Lower leg skin (tissue), 4 donors: ENCODE measurements at regions not wholly inside any gene's neighbourhood (a gene's known extent, or its start where the extent isn't known, plus 50 kb on each side); places are given as distances from the start of the nearest gene placed in this dataset.

ENCODE experiments used
- DNase-seq, 2 donors: peaks; one replicate each; pipeline ENCODE4 v3.0.0-alpha.2; 2019; ENCODE audit warnings: low spot score in 2 of 2
- H3K4me3 ChIP-seq: fragments of 200-600 bp; sonication (generic); 2 replicates; pipeline ENCODE4 v1.5.1; 2017; ENCODE audit warnings: mild to moderate bottlenecking, low read depth; ENCODE audit not compliant: poor library complexity, severe bottlenecking
- CTCF ChIP-seq, 3 donors: fragments of 450-650 bp; IDR thresholded peaks; one replicate each; pipeline ENCODE4 v1.5.1; 2016; ENCODE audit warnings: antibody characterized with exemption in 3 of 3, mild to moderate bottlenecking in 3 of 3, moderate library complexity in 2 of 3
- POLR2A ChIP-seq, 2 donors: fragments of 450-650 bp; IDR thresholded peaks; one replicate each; pipeline ENCODE4 v1.6.1; 2016 to 2017; ENCODE audit warnings: antibody characterized with exemption in 2 of 2, mild to moderate bottlenecking in 1 of 2, moderate library complexity in 1 of 2
- WGBS, 2 donors: methylation state at CpG; one replicate each; pipeline ENCODE4 v1.1.5; 2018; 5-methylcytosine and 5-hydroxymethylcytosine counted together
- intact Hi-C: fragments of 100-400 bp; cut with DNase I; formaldehyde crosslinking; loops from one replicate; pipeline ENCODE4 v1.15.0; 2023; ENCODE audit warnings: low total_unique reads

DNA sequence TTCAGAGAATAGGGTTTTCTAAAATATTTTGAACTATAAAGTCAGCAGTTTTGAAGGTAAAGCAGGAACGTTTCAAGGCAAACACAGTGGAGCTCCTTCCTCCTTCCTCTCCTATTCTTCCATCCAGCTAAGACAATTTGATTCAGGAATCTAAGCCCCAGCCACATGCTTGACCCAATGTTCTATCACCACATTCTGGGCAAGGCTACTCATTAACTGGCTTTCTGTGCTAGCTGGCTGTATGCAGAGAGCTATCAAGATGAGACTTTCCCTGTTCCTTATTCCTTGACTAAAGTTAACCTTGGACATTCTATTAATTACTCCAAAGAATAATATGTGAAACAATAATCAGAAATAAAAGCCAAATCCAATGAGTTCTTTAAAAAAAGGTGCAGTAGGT lies 266.9 kb downstream of the NOVA1 start:
- H3K4me3 ChIP-seq, result no peak overlapping the region
- no peak for DNase-seq
- TF ChIP-seq POLR2A (IDR thresholded peaks at IDR 0.05) (no peak), CTCF (IDR thresholded peaks at IDR 0.05) (no peak)
- 48 to 52% methylated on average over 1 of the region's 1 CpG for WGBS, 2 donors
- intact Hi-C loops, result no loop called here

DNA sequence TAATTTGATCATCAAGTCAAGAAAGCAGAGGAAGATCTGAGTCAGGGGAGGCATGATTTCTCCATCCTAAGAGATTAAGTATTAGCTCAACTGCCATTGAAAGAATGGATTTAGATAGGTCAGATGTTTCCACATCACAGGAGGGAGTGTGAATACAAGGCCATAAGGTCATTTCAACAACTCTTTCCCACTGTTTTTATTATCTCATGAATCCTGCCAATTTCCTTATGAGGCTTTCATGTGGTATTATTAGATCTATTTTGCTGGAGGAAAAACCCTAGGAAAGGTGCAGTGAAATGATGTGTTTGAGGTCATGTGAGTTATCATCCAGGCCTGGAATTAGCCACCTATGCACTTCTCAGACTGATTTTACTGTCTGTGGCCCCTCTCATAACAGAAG lies 269.0 kb downstream of the NOVA1 start:
- no peak for DNase-seq
- intact Hi-C loops, result no loop called here
- no peak overlapping the region for H3K4me3 ChIP-seq
- TF ChIP-seq POLR2A (IDR thresholded peaks at IDR 0.05), result no peak
- no peak for TF ChIP-seq CTCF (IDR thresholded peaks at IDR 0.05)

- no peak for TF ChIP-seq POLR2A (IDR thresholded peaks at IDR 0.05)
- TF ChIP-seq CTCF (IDR thresholded peaks at IDR 0.05), result no peak
- 42 to 53% methylated on average over 5 of the region's 5 CpGs for WGBS, 2 donors
- no peak for DNase-seq
- intact Hi-C loops, result no loop called here
- H3K4me3 ChIP-seq, result no peak overlapping the region
Observed at GRCh38 chr14:26323869-26324268, 274.0 kb downstream of the NOVA1 start.

- WGBS, 2 donors, result 87 to 94% methylated on average over 2 of the region's 2 CpGs
- H3K4me3 ChIP-seq, result no peak overlapping the region
- DNase-seq, result no peak
- intact Hi-C loops, result no loop called here
- TF ChIP-seq CTCF (IDR thresholded peaks at IDR 0.05) (no peak), POLR2A (IDR thresholded peaks at IDR 0.05) (no peak)
Observed at GRCh38 chr14:26320886-26321285, 276.9 kb downstream of the NOVA1 start.

DNA sequence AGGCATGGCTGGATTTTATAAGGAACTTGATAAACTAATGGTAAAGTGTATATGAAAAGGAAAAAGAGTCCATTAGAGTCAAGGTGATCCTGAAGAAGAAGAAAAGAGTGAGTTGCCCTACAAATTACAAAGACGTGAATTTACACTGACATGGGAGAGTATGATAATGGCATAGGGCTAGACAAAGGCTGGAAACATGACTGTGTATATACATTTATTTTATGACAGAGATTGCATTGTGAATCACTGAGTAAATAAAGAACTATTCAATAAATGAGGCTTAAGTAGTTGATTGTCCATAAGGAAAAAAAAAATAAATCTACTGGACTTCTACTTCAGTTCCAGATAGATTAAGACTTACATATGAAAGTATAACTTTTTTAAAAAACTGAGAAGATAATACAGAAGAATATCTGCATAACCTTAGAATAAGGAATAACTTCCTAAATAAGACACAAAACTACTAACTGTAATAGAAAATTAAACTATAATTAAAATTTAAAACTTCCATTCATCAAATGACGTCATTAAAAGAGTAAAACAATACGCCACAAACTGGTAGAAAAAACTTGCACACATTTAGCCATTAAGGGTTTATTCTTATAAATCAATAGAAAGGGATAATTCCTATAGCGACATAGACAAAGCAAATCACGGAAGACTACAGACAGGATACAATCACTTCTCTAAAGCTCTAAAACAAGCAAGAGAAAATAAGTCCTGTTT lies 278.5 kb downstream of the NOVA1 start:
- TF ChIP-seq POLR2A (IDR thresholded peaks at IDR 0.05) (no peak), CTCF (IDR thresholded peaks at IDR 0.05) (no peak)
- no peak for DNase-seq
- 89 to 95% methylated on average over 5 of the region's 5 CpGs for WGBS, 2 donors
- no peak overlapping the region for H3K4me3 ChIP-seq
- intact Hi-C loops, result no loop called here

GRCh38 chr14:26304056-26304455 lies 293.8 kb downstream of the NOVA1 start:
- intact Hi-C loops, result no loop called here
- TF ChIP-seq CTCF (IDR thresholded peaks at IDR 0.05), result no peak
- no peak for TF ChIP-seq POLR2A (IDR thresholded peaks at IDR 0.05)
- no peak overlapping the region for H3K4me3 ChIP-seq
- DNase-seq, result no peak
